NCI-H526 (cell line): ENCODE measurements at regions not wholly inside any gene's neighbourhood (a gene's known extent, or its start where the extent isn't known, plus 50 kb on each side); places are given as distances from the start of the nearest gene placed in this dataset.

Source experiments
- DNase-seq, 2 experiments: peaks; one replicate each; lab custom pipeline; 2025; lab: John Stamatoyannopoulos, UW

GRCh38 chr4:123841447-123842121, 445.0 kb downstream of the SPRY1 start:
- DNase-seq, result no peak

GRCh38 chr4:123843137-123843536, 446.5 kb downstream of the SPRY1 start:
- no peak for DNase-seq

GRCh38 chr4:123844374-123844773, 447.8 kb downstream of the SPRY1 start:
- DNase-seq, result no peak

- DNase-seq, result no peak
These were observed 449.5 kb downstream of the SPRY1 start for GRCh38 chr4:123846092-123846491.

GRCh38 chr4:123846561-123846960, 450.0 kb downstream of the SPRY1 start:
- no peak for DNase-seq

- no peak for DNase-seq
These were observed 452.0 kb downstream of the SPRY1 start for GRCh38 chr4:123848606-123849005.

- DNase-seq, result peak in 1 of 2 experiments; percentile 75
These were observed 452.9 kb downstream of the SPRY1 start for GRCh38 chr4:123849495-123849894.

- no peak for DNase-seq
These were observed 454.9 kb downstream of the SPRY1 start for GRCh38 chr4:123851521-123851920.

GRCh38 chr4:123853651-123854050, 457.1 kb downstream of the SPRY1 start:
- DNase-seq, result no peak

- DNase-seq, result no peak
These were observed 460.3 kb downstream of the SPRY1 start for GRCh38 chr4:123856689-123857545.

GRCh38 chr4:123858465-123858864, 461.9 kb downstream of the SPRY1 start:
- DNase-seq, result no peak

GRCh38 chr4:123862812-123863211, 466.2 kb downstream of the SPRY1 start:
- no peak for DNase-seq

GRCh38 chr4:123866796-123867195, 470.2 kb downstream of the SPRY1 start:
- no peak for DNase-seq

- DNase-seq, result no peak
These were observed 471.5 kb downstream of the SPRY1 start for GRCh38 chr4:123867910-123868587.

GRCh38 chr4:123869286-123870215, 473.0 kb downstream of the SPRY1 start:
- DNase-seq, result no peak

GRCh38 chr4:123870216-123870876, 473.8 kb downstream of the SPRY1 start:
- DNase-seq, result no peak

- DNase-seq, result no peak
These were observed 474.7 kb downstream of the SPRY1 start for GRCh38 chr4:123871341-123871740.

- no peak for DNase-seq
These were observed 477.5 kb downstream of the SPRY1 start for GRCh38 chr4:123874063-123874462.

- DNase-seq, result no peak
These were observed 479.5 kb downstream of the SPRY1 start for GRCh38 chr4:123876143-123876542.

- DNase-seq, result no peak
These were observed 480.1 kb downstream of the SPRY1 start for GRCh38 chr4:123876671-123877101.

GRCh38 chr4:123877551-123877950, 481.0 kb downstream of the SPRY1 start:
- DNase-seq, result no peak
